HEK293 (cell line): ENCODE measurements at regions not wholly inside any gene's neighbourhood (a gene's known extent, or its start where the extent isn't known, plus 50 kb on each side); places are given as distances from the start of the nearest gene placed in this dataset.

ENCODE experiments used
- CTCF ChIA-PET: fragments of 350-600 bp; formaldehyde crosslinking; extraction: SDS; loops from one replicate; lab custom pipeline; 2021; ENCODE audit warnings: antibody characterized with exemption; lab: Yijun Ruan, JAX
- POLR2A ChIA-PET: fragments of 300-600 bp; formaldehyde crosslinking; extraction: SDS; loops from one replicate; lab custom pipeline; 2020; ENCODE audit warnings: antibody characterized with exemption, inconsistent platforms; lab: Yijun Ruan, JAX
- H3K27ac ChIP-seq: fragments of 200-500 bp; sonication (Bioruptor generic); 2 replicates; pipeline ENCODE4 v1.5.1; 2014; ENCODE audit warnings: low read depth, low read length, control low read depth, inconsistent platforms; ENCODE audit errors: extremely low read depth
- H3K36me3 ChIP-seq, 2 experiments: fragments of 200-500 bp in 1 of 2; sonication (Bioruptor generic) in 1 of 2; 1 replicate in 1 of 2; 2 replicates in 1 of 2; pipeline ENCODE4 v1.5.1; 2014 to 2017; ENCODE audit warnings: inconsistent platforms in 2 of 2, low read length in 2 of 2; ENCODE audit not compliant: control insufficient read depth in 2 of 2, insufficient read depth in 1 of 2
- H3K4me1 ChIP-seq: fragments of 200-500 bp; sonication (Bioruptor generic); 2 replicates; pipeline ENCODE4 v1.5.1; 2014; ENCODE audit warnings: mild to moderate bottlenecking, low read length, inconsistent platforms; ENCODE audit not compliant: control insufficient read depth, insufficient read depth
- H3K4me3 ChIP-seq: 2 replicates; pipeline ENCODE4 v1.5.1; 2011; ENCODE audit warnings: low read depth, mild to moderate bottlenecking, control low read depth, low read length, moderate library complexity
- H3K9me3 ChIP-seq: fragments of 200-500 bp; sonication (Bioruptor generic); 2 replicates; pipeline ENCODE4 v1.5.1; 2014; ENCODE audit warnings: low read depth, low read length, inconsistent platforms; ENCODE audit not compliant: control insufficient read depth, insufficient read depth
- OSR2 ChIP-seq: fragments of 450-650 bp; formaldehyde crosslinking; IDR thresholded peaks from 2 replicates; pipeline ENCODE4 v1.5.1; 2016; ENCODE audit warnings: missing biosample characterization, missing genetic modification characterization
- PRDM1 ChIP-seq: fragments of 450-650 bp; formaldehyde crosslinking; IDR thresholded peaks from 2 replicates; pipeline ENCODE4; 2016; ENCODE audit warnings: missing biosample characterization, missing genetic modification characterization
- PRDM6 ChIP-seq: fragments of 450-650 bp; formaldehyde crosslinking; IDR thresholded peaks from 2 replicates; pipeline ENCODE4 v1.5.1; 2017; ENCODE audit warnings: missing biosample characterization, missing genetic modification characterization
- RBAK ChIP-seq: fragments of 450-650 bp; formaldehyde crosslinking; IDR thresholded peaks from 2 replicates; pipeline ENCODE4 v1.5.1; 2016; ENCODE audit warnings: missing biosample characterization, missing genetic modification characterization
- SP3 ChIP-seq: fragments of 450-650 bp; formaldehyde crosslinking; IDR thresholded peaks from 2 replicates; pipeline ENCODE4 v1.5.1; 2016; ENCODE audit warnings: missing biosample characterization, missing genetic modification characterization
- ZBTB44 ChIP-seq: fragments of 450-650 bp; IDR thresholded peaks from 2 replicates; pipeline ENCODE4 v1.5.1; 2018; ENCODE audit warnings: missing biosample characterization, mild to moderate bottlenecking, missing genetic modification characterization
- ZEB2 ChIP-seq: fragments of 450-650 bp; formaldehyde crosslinking; IDR thresholded peaks from 2 replicates; pipeline ENCODE4 v1.5.1; 2016; ENCODE audit warnings: missing biosample characterization, missing genetic modification characterization
- ZNF133 ChIP-seq: fragments of 450-650 bp; formaldehyde crosslinking; IDR thresholded peaks from 2 replicates; pipeline ENCODE4 v1.5.1; 2016; ENCODE audit warnings: missing biosample characterization, missing genetic modification characterization
- ZNF184 ChIP-seq: fragments of 450-650 bp; IDR thresholded peaks from 2 replicates; pipeline ENCODE4 v1.5.1; 2018; ENCODE audit warnings: missing biosample characterization, mild to moderate bottlenecking, missing genetic modification characterization
- ZNF211 ChIP-seq: fragments of 450-650 bp; formaldehyde crosslinking; IDR thresholded peaks from 2 replicates; pipeline ENCODE4 v1.5.1; 2016; ENCODE audit warnings: low read depth, missing biosample characterization, missing genetic modification characterization
- ZNF24 ChIP-seq: fragments of 450-650 bp; formaldehyde crosslinking; IDR thresholded peaks from 2 replicates; pipeline ENCODE4 v1.5.1; 2016; ENCODE audit warnings: missing biosample characterization, missing genetic modification characterization
- ZNF398 ChIP-seq: fragments of 450-650 bp; formaldehyde crosslinking; IDR thresholded peaks from 2 replicates; pipeline ENCODE4 v1.5.1; 2017; ENCODE audit warnings: missing biosample characterization, missing genetic modification characterization
- ZNF529 ChIP-seq: fragments of 450-650 bp; formaldehyde crosslinking; IDR thresholded peaks from 2 replicates; pipeline ENCODE4 v1.5.1; 2017; ENCODE audit warnings: missing genetic modification characterization, missing biosample characterization; ENCODE audit not compliant: insufficient replicate concordance
- ZNF580 ChIP-seq: fragments of 450-650 bp; formaldehyde crosslinking; IDR thresholded peaks from 2 replicates; pipeline ENCODE4 v1.5.1; 2016; ENCODE audit warnings: missing biosample characterization, missing genetic modification characterization
- ZNF639 ChIP-seq: fragments of 450-650 bp; formaldehyde crosslinking; IDR thresholded peaks from 2 replicates; pipeline ENCODE4 v1.5.1; 2016; ENCODE audit warnings: missing biosample characterization, missing genetic modification characterization
- ZNF677 ChIP-seq: fragments of 450-650 bp; IDR thresholded peaks from 2 replicates; pipeline ENCODE4 v1.5.0; 2018; ENCODE audit warnings: missing biosample characterization, mild to moderate bottlenecking, missing genetic modification characterization, moderate library complexity
- ZNF776 ChIP-seq: fragments of 450-650 bp; formaldehyde crosslinking; IDR thresholded peaks from 2 replicates; pipeline ENCODE4 v1.5.0; 2017; ENCODE audit warnings: missing biosample characterization, missing genetic modification characterization, borderline replicate concordance
- ZNF785 ChIP-seq: fragments of 450-650 bp; formaldehyde crosslinking; IDR thresholded peaks from 2 replicates; pipeline ENCODE4 v1.5.1; 2016; ENCODE audit warnings: missing biosample characterization, missing genetic modification characterization
- ZNF830 ChIP-seq: fragments of 450-650 bp; IDR thresholded peaks from 2 replicates; pipeline ENCODE4 v1.5.0; 2018; ENCODE audit warnings: missing biosample characterization, missing genetic modification characterization, low read depth, mild to moderate bottlenecking, moderate library complexity
- TF ChIP-seq, protein P1 (sequence below): fragments of 450-650 bp; formaldehyde crosslinking; IDR thresholded peaks from 2 replicates; pipeline ENCODE4 v1.5.1; 2016; ENCODE audit warnings: missing biosample characterization, missing genetic modification characterization
- TF ChIP-seq, protein P2 (sequence below): fragments of 450-650 bp; formaldehyde crosslinking; IDR thresholded peaks from 2 replicates; pipeline ENCODE4 v1.5.1; 2016; ENCODE audit warnings: missing biosample characterization, missing genetic modification characterization

GRCh38 chr1:119204197-119204960 is 63.9 kb upstream of the WARS2 start:
- no peak overlapping the region for H3K27ac ChIP-seq
- H3K36me3 ChIP-seq, result no peaks in the 10 kb centered on the region
- H3K4me3 ChIP-seq, result no peak overlapping the region
- ChIA-PET POLR2A (no interaction called here), CTCF (interaction anchor here (0.7 to 0.8 kb wide), 2 partner anchors 71 to 1864 kb away, joined by 3 to 4 read pairs; no protein-coding TSS in a partner anchor)
- no peaks in the 10 kb centered on the region for H3K9me3 ChIP-seq
- TF ChIP-seq ZNF184 (tag by site-specific recombination) (no peak), SP3 (tag by site-specific recombination) (no peak), ZNF133 (tag by site-specific recombination) (no peak), OSR2 (tag by site-specific recombination) (peak; percentile 69), PRDM6 (tag by site-specific recombination) (peak; percentile 13; the same call in 1 of the 2 replicates), ZNF580 (tag by site-specific recombination) (no peak)
- no peaks in the 10 kb centered on the region for H3K4me1 ChIP-seq

GRCh38 chr1:119204961-119205357 is 64.5 kb upstream of the WARS2 start:
- no peak overlapping the region for H3K4me3 ChIP-seq
- H3K36me3 ChIP-seq, result no peaks in the 10 kb centered on the region
- POLR2A ChIA-PET, result no interaction called here
- CTCF ChIA-PET, result interaction anchor here (1.0 kb wide), 1 partner anchor 72 kb away, joined by 3 read pairs; no protein-coding TSS in a partner anchor
- peaks cover 2% of the 10 kb centered on the region; the same call in 1 of the 2 replicates for H3K4me1 ChIP-seq
- H3K9me3 ChIP-seq, result no peaks in the 10 kb centered on the region
- TF ChIP-seq, protein P1, sequence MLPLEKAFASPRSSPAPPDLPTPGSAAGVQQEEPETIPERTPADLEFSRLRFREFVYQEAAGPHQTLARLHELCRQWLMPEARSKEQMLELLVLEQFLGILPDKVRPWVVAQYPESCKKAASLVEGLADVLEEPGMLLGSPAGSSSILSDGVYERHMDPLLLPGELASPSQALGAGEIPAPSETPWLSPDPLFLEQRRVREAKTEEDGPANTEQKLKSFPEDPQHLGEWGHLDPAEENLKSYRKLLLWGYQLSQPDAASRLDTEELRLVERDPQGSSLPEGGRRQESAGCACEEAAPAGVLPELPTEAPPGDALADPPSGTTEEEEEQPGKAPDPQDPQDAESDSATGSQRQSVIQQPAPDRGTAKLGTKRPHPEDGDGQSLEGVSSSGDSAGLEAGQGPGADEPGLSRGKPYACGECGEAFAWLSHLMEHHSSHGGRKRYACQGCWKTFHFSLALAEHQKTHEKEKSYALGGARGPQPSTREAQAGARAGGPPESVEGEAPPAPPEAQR (tag by site-specific recombination), result no peak
- TF ChIP-seq ZNF776, result no peak
- TF ChIP-seq ZNF529, result no peak
- TF ChIP-seq ZNF211 (tag by site-specific recombination), result no peak
- TF ChIP-seq ZBTB44, result no peak
- TF ChIP-seq ZNF677, result no peak
- TF ChIP-seq ZNF398 (tag by site-specific recombination), result no peak
- TF ChIP-seq PRDM1, result no peak
- TF ChIP-seq, protein P2, sequence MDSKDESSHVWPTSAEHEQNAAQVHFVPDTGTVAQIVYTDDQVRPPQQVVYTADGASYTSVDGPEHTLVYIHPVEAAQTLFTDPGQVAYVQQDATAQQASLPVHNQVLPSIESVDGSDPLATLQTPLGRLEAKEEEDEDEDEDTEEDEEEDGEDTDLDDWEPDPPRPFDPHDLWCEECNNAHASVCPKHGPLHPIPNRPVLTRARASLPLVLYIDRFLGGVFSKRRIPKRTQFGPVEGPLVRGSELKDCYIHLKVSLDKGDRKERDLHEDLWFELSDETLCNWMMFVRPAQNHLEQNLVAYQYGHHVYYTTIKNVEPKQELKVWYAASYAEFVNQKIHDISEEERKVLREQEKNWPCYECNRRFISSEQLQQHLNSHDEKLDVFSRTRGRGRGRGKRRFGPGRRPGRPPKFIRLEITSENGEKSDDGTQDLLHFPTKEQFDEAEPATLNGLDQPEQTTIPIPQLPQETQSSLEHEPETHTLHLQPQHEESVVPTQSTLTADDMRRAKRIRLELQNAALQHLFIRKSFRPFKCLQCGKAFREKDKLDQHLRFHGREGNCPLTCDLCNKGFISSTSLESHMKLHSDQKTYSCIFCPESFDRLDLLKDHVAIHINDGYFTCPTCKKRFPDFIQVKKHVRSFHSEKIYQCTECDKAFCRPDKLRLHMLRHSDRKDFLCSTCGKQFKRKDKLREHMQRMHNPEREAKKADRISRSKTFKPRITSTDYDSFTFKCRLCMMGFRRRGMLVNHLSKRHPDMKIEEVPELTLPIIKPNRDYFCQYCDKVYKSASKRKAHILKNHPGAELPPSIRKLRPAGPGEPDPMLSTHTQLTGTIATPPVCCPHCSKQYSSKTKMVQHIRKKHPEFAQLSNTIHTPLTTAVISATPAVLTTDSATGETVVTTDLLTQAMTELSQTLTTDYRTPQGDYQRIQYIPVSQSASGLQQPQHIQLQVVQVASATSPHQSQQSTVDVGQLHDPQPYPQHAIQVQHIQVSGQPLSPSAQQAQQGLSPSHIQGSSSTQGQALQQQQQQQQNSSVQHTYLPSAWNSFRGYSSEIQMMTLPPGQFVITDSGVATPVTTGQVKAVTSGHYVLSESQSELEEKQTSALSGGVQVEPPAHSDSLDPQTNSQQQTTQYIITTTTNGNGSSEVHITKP (tag by site-specific recombination), result no peak
- TF ChIP-seq ZNF785 (tag by site-specific recombination), result no peak
- TF ChIP-seq ZNF639 (tag by site-specific recombination), result no peak
- no peak for TF ChIP-seq ZNF24 (tag by site-specific recombination)
- no peak for TF ChIP-seq ZEB2 (tag by site-specific recombination)
- TF ChIP-seq ZNF830 (tag by site-specific recombination), result no peak
- TF ChIP-seq RBAK (tag by site-specific recombination), result no peak
- H3K27ac ChIP-seq, result no peak overlapping the region
